Endothelial cell of umbilical vein (primary cell): ENCODE measurements at regions not wholly inside any gene's neighbourhood (a gene's known extent, or its start where the extent isn't known, plus 50 kb on each side); places are given as distances from the start of the nearest gene placed in this dataset.

ENCODE experiments used
- BruUV-seq: library from RNA; stranded (reverse); fragments of 400-500 nt; replicated peaks from 2 replicates; lab custom pipeline; 2021; lab: Mats Ljungman, UMichigan
- CTCF ChIA-PET: fragments of 300-600, 350-600 bp; sonication (Branson Sonifier 250); formaldehyde crosslinking; loops from one replicate; lab custom pipeline; 2021; ENCODE audit warnings: antibody characterized with exemption, inconsistent platforms; lab: Charles Lee
- POLR2A ChIA-PET: fragments of 300-600, 350-600 bp; sonication (Branson Sonifier 250); formaldehyde crosslinking; loops from one replicate; lab custom pipeline; 2021; ENCODE audit warnings: antibody characterized with exemption, inconsistent platforms; lab: Charles Lee
- DNase-seq: peaks from one replicate; pipeline ENCODE4 v3.0.0-alpha.2; 2011; ENCODE audit warnings: low read depth, low spot score
- FAIRE-seq: peaks from 2 replicates; lab custom pipeline; 2011; peaks lifted over from hg19 to GRCh38; lab: Jason Lieb, UNC
- H2AFZ ChIP-seq: 2 replicates; pipeline ENCODE4 v1.6.0; 2012; ENCODE audit warnings: low read depth, low read length, control low read depth, inconsistent platforms
- H3K27ac ChIP-seq: 2 replicates; pipeline ENCODE4 v1.5.1; 2011; ENCODE audit warnings: low read depth, mild to moderate bottlenecking, control low read depth, low read length, moderate library complexity; ENCODE audit not compliant: insufficient read depth
- H3K27me3 ChIP-seq, 2 experiments: 2 replicates each; pipeline versions ENCODE4 v1.6.0 to v1.6.1; 2011; ENCODE audit warnings: low read length in 2 of 2, mixed read lengths in 1 of 2; ENCODE audit not compliant: control insufficient read depth in 2 of 2, insufficient read depth in 2 of 2
- H3K36me3 ChIP-seq, 2 experiments: 2 replicates in 1 of 2; 3 replicates in 1 of 2; pipeline ENCODE4 v1.5.1; 2011; ENCODE audit warnings: low read length in 2 of 2, mild to moderate bottlenecking in 1 of 2, moderate library complexity in 1 of 2; ENCODE audit not compliant: control insufficient read depth in 2 of 2, insufficient read depth in 2 of 2; ENCODE audit errors: extremely low read depth in 1 of 2
- H3K4me1 ChIP-seq: 3 replicates; pipeline ENCODE4 v1.5.1; 2011; ENCODE audit warnings: mild to moderate bottlenecking, low read length; ENCODE audit not compliant: control insufficient read depth, insufficient read depth; ENCODE audit errors: extremely low read depth
- H3K4me2 ChIP-seq: 2 replicates; pipeline ENCODE4 v1.6.1; 2011; ENCODE audit warnings: low read length, control low read depth, mixed read lengths; ENCODE audit not compliant: insufficient read depth
- H3K4me3 ChIP-seq, 3 experiments: fragments of 200-600 bp in 1 of 3; sonication (generic), shearing (Covaris generic) in 1 of 3; replicated peaks in 1 of 3; 2 replicates each; pipeline ENCODE4 v1.5.1; 2011 to 2016; ENCODE audit warnings: control low read depth in 3 of 3, low read length in 3 of 3, mild to moderate bottlenecking in 2 of 3, inconsistent platforms in 1 of 3, low read depth in 1 of 3, moderate library complexity in 1 of 3; ENCODE audit not compliant: insufficient read depth in 1 of 3
- H3K79me2 ChIP-seq: 2 replicates; pipeline ENCODE4 v1.6.0; 2012; ENCODE audit warnings: low read length, inconsistent platforms; ENCODE audit not compliant: control insufficient read depth, insufficient read depth
- H3K9ac ChIP-seq: replicated peaks from 2 replicates; pipeline ENCODE3; 2011; ENCODE audit warnings: low read length, control low read depth; ENCODE audit not compliant: insufficient read depth; ENCODE audit errors: extremely low read depth
- H3K9me1 ChIP-seq: replicated peaks from 3 replicates; pipeline ENCODE4 v1.6.0; 2011; ENCODE audit warnings: mild to moderate bottlenecking, low read length; ENCODE audit not compliant: control insufficient read depth, insufficient read depth; ENCODE audit errors: extremely low read depth
- H3K9me3 ChIP-seq: replicated peaks from 2 replicates; pipeline ENCODE4 v1.5.1; 2012; ENCODE audit warnings: low read length, inconsistent platforms; ENCODE audit not compliant: control insufficient read depth, insufficient read depth
- H4K20me1 ChIP-seq: replicated peaks from 2 replicates; pipeline ENCODE3; 2011; ENCODE audit warnings: mild to moderate bottlenecking, low read length; ENCODE audit not compliant: control insufficient read depth, insufficient read depth; ENCODE audit errors: extremely low read depth
- EZH2 ChIP-seq: IDR thresholded peaks from 2 replicates; pipeline ENCODE4 v1.6.1; 2012; ENCODE audit warnings: borderline replicate concordance, low read depth, mild to moderate bottlenecking, moderate library complexity, low read length, inconsistent platforms; ENCODE audit not compliant: severe bottlenecking
- FOS ChIP-seq: IDR thresholded peaks from 2 replicates; pipeline ENCODE4 v1.6.1; 2011; ENCODE audit warnings: mild to moderate bottlenecking, low read length, moderate library complexity, borderline replicate concordance; ENCODE audit not compliant: insufficient read depth
- JUN ChIP-seq: IDR thresholded peaks from 2 replicates; pipeline ENCODE4 v1.6.1; 2011; ENCODE audit warnings: borderline replicate concordance, low read depth; ENCODE audit not compliant: insufficient read length, insufficient read depth
- MYC ChIP-seq: IDR thresholded peaks from one replicate; pipeline ENCODE4 v1.6.1; 2011; ENCODE audit warnings: mild to moderate bottlenecking, low read depth, low read length
- POLR2A ChIP-seq: IDR thresholded peaks from 2 replicates; pipeline ENCODE4 v1.6.1; 2012; ENCODE audit warnings: low read depth, mild to moderate bottlenecking, control low read depth, low read length
- POLR2AphosphoS5 ChIP-seq: IDR thresholded peaks from 2 replicates; pipeline ENCODE4 v1.6.1; 2012; ENCODE audit warnings: low read depth, mild to moderate bottlenecking, control low read depth, low read length, moderate library complexity; ENCODE audit not compliant: insufficient read depth
- dilution Hi-C: fragments of 300-500 bp; cut with MboI; formaldehyde crosslinking; loops from one replicate; pipeline ENCODE4 v1.15.0; 2019; ENCODE audit warnings: low sequenced_read_pairs; ENCODE audit not compliant: extremely low pct_ligation_motif_present
- intact Hi-C: fragments of 100-400 bp; cut with micrococcal nuclease; formaldehyde crosslinking; loops from one replicate; pipeline ENCODE4 v1.10.0; 2022
- TF ChIP-seq, protein P1 (sequence below): IDR thresholded peaks from 2 replicates; pipeline ENCODE4 v1.6.1; 2011; ENCODE audit not compliant: insufficient read depth, insufficient read length
- TF ChIP-seq, protein P2 (sequence below), 2 donors: IDR thresholded peaks; 1 replicate in 1 of 2; 2 replicates in 1 of 2; pipeline ENCODE4 v1.5.1; 2011; ENCODE audit warnings: low read length in 2 of 2, mild to moderate bottlenecking in 2 of 2, moderate library complexity in 2 of 2, control low read depth in 1 of 2, inconsistent platforms in 1 of 2, low read depth in 1 of 2; ENCODE audit not compliant: insufficient read depth in 1 of 2; ENCODE audit errors: extremely low read depth in 1 of 2

GRCh38 chr2:20129331-20130159 is 78.1 kb upstream of the LAPTM4A start:
- TF ChIP-seq, protein P1, sequence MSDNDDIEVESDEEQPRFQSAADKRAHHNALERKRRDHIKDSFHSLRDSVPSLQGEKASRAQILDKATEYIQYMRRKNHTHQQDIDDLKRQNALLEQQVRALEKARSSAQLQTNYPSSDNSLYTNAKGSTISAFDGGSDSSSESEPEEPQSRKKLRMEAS, result no peak
- TF ChIP-seq JUN (no peak), FOS (no peak), POLR2A (no peak), EZH2 (no peak), MYC (no peak), POLR2AphosphoS5 (no peak)
- TF ChIP-seq, protein P2, sequence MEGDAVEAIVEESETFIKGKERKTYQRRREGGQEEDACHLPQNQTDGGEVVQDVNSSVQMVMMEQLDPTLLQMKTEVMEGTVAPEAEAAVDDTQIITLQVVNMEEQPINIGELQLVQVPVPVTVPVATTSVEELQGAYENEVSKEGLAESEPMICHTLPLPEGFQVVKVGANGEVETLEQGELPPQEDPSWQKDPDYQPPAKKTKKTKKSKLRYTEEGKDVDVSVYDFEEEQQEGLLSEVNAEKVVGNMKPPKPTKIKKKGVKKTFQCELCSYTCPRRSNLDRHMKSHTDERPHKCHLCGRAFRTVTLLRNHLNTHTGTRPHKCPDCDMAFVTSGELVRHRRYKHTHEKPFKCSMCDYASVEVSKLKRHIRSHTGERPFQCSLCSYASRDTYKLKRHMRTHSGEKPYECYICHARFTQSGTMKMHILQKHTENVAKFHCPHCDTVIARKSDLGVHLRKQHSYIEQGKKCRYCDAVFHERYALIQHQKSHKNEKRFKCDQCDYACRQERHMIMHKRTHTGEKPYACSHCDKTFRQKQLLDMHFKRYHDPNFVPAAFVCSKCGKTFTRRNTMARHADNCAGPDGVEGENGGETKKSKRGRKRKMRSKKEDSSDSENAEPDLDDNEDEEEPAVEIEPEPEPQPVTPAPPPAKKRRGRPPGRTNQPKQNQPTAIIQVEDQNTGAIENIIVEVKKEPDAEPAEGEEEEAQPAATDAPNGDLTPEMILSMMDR (IDR thresholded peaks at IDR 0.05; ENCODE audit: extremely low read depth in 1 of 2, insufficient read depth in 1 of 2, low read depth in 1 of 2, low read length in 2 of 2), result no peak
- H3K9me1 ChIP-seq, result no peaks in the 10 kb centered on the region

More at GRCh38 chr2:20129331-20130159, 78.1 kb upstream of the LAPTM4A start:
- DNase-seq (no peak), FAIRE-seq (no peak)
- CTCF ChIA-PET, result interaction anchor here (1.3 kb wide), 1 partner anchor 96 kb away, joined by 3 read pairs; no protein-coding TSS in a partner anchor
- H4K20me1 ChIP-seq, result no peaks in the 10 kb centered on the region
- H3K4me2 ChIP-seq, result no peak overlapping the region
- H3K9ac ChIP-seq, result no peak overlapping the region
- no peak overlapping the region for H3K27ac ChIP-seq
- H3K79me2 ChIP-seq, result no peaks in the 10 kb centered on the region
- H3K36me3 ChIP-seq, result no peaks in the 10 kb centered on the region
- dilution Hi-C loops, result no loop called here
- H3K27me3 ChIP-seq, result peaks cover 0 to 4% of the 10 kb centered on the region in 2 experiments
- H3K4me3 ChIP-seq, result no peak overlapping the region
- no peaks in the 10 kb centered on the region for H3K4me1 ChIP-seq
- H2AFZ ChIP-seq, result no peak overlapping the region
- no peaks in the 10 kb centered on the region for H3K9me3 ChIP-seq
- POLR2A ChIA-PET, result no interaction called here
- BruUV-seq, result no TSS peak
- intact Hi-C loops, result loop anchor here (10.0 kb wide), 1 partner anchor 195 kb away; no protein-coding TSS in a partner anchor
